GM18907 (cell line): ENCODE measurements at regions not wholly inside any gene's neighbourhood (a gene's known extent, or its start where the extent isn't known, plus 50 kb on each side); places are given as distances from the start of the nearest gene placed in this dataset.

ENCODE experiments used
- ATAC-seq: cut with Tn5 transposase; IDR thresholded peaks from one replicate; pipeline ENCODE4 v1.9.1; 2021; ENCODE audit warnings: mild to moderate bottlenecking, moderate library complexity; ENCODE audit not compliant: unreplicated experiment

- ATAC-seq = no peak
These were observed 298.7 kb downstream of the C4orf33 start for GRCh38 chr4:129394635-129395034.

DNA sequence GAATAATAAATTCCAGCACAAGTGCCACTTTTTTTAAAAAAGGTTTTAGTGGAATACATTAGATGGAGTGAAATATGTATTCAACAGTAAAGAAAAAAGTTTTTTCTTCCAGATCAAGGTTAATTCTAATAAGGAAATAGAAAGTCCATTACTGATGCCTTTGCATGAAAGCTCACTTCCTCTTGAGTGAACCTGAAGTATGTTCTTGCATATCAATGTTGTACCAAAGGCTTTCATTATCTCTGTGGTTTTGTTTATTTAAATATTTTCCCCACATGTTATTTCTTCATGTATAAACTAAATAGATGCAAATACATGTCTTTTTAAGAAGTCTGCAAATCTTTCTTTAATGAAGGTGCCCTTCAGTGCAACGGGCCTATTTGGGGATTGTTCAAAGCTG lies 307.9 kb downstream of the C4orf33 start:
- no peak for ATAC-seq

GRCh38 chr4:129410115-129410514 lies 314.2 kb downstream of the C4orf33 start:
- ATAC-seq = no peak

DNA sequence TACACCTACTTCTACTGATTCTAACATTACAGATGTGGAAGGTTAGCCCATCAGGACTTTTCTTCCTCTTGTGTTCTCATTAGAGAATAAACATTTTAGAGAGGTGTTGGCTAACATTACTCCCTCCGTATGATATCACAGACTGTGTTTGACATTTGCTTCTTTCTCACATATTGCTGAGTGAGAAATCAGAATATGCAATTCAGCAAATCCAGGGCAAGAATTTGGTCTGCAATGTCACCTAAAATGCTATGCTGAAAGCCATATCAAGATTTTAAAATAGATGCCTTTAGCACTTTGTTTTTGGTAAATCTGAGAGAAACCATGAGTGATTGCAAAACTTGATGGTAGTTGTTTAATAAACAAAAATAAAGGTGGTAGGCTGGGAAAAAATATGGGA lies 319.1 kb downstream of the C4orf33 start:
- no peak for ATAC-seq

- ATAC-seq = no peak
These were observed 324.7 kb downstream of the C4orf33 start for GRCh38 chr4:129420637-129421036.

- ATAC-seq = no peak
These were observed 326.3 kb downstream of the C4orf33 start for GRCh38 chr4:129422277-129422676.

GRCh38 chr4:129428454-129428853 lies 332.5 kb downstream of the C4orf33 start:
- no peak for ATAC-seq

GRCh38 chr4:129429581-129430320 lies 333.8 kb downstream of the C4orf33 start:
- no peak for ATAC-seq

GRCh38 chr4:129437347-129437746 lies 341.4 kb downstream of the C4orf33 start:
- no peak for ATAC-seq

DNA sequence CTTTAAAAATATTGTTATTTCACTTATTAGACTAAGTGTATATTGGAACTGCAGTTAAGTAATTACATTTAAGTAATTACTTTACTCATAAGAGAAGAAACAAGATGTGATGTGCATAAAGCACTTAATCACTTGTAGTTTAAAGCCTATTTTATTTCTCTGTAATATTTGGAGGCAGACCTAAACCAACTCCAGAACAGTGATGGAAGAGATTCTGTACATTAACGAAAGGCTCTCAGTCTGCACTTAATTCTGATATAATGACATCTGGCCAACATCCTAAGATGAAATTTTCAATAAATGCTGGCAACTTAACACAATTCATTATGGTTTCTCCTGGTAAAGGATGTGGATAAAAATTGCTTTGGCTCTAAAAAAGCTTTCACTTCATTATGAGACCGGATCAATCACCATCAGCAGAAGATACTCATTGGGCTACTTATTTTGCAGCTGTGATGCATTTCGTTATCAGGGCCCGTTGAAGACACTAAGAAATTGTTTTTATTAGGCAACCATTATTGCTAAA lies 342.6 kb downstream of the C4orf33 start:
- no peak for ATAC-seq

- ATAC-seq = no peak
These were observed 350.1 kb downstream of the C4orf33 start for GRCh38 chr4:129446074-129446473.

GRCh38 chr4:129453524-129454200 lies 357.7 kb downstream of the C4orf33 start:
- ATAC-seq = no peak

- ATAC-seq = no peak
These were observed 359.5 kb downstream of the C4orf33 start for GRCh38 chr4:129455482-129455881.

- ATAC-seq = no peak
These were observed 372.7 kb downstream of the C4orf33 start for GRCh38 chr4:129468624-129469023.

GRCh38 chr4:129474698-129475097 lies 378.7 kb downstream of the C4orf33 start:
- no peak for ATAC-seq

- ATAC-seq = no peak
These were observed 385.2 kb downstream of the C4orf33 start for GRCh38 chr4:129481107-129481506.

DNA sequence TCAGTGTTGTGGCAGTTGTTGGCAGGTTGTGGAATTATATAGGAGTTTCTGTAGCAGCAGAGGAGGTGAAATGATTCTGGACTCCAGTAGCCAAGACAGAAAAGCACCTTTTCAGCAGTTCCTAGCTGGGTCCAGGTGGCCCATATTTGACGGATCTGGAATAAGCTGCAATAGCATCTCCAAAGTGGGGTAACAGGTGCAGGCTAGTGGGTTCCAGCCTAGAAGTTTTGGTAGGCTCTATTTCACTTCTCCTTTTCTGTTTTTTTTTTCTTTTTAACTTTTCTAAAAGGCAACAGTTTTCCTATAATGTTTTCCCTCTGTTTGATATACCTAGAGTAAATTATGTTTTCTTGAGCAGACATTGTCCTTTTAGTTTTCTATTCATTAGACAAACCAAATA lies 392.5 kb downstream of the C4orf33 start:
- ATAC-seq = no peak

DNA sequence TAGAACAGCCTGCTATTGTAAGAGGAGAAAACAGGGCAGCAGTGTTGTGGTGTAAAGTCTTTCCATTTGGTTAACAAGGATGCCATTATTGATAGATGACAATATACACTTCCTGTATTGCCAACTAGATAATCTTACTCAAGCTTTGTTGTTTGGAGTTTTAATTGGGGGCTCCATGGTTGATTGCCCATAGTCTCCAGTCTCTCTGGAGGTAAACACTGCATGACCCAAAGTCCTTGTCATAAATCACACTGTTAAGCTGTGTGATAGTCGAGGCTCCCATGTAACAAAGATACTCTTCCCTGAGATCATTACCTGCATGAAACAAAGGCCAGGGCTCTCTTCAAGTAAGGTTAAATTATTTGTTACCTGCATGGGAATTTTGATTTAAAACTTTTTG lies 394.6 kb downstream of the C4orf33 start:
- ATAC-seq = no peak

DNA sequence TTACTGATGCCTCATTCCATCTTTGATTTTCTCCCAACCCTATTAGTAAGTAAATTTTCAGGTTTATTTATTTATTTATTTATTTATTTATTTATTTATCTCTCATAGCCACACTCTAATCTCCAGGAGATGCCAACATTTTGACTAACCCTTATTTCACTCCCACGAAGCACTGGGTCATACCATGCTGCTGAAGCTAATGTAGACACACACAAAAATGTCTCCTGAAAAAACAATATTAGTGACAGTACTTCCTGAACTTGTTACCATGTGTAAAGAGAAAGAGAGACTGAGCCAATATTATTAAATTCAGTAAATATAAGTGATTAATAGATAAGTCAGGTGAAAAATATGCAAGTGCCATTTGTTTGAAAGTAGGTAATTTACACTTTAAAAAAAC lies 402.7 kb downstream of the C4orf33 start:
- ATAC-seq = no peak

DNA sequence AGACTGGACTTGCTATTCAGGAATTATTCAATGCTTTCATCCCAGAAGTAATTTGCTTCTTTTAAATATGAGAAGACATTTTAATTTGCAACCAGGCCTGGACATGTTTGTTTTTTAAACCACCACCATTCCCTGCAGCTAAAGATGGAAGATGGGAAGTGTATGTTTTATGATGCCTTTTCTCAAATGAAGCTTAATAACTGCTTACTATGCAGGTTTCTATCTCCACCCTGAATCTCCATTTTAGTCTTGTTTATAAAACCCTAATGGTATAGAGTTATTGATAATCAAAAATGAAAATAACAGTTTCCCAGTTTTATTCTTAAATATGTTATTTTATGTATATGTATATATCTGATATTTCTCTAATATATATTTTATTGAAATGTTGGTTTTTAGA lies 418.9 kb downstream of the C4orf33 start:
- no peak for ATAC-seq

DNA sequence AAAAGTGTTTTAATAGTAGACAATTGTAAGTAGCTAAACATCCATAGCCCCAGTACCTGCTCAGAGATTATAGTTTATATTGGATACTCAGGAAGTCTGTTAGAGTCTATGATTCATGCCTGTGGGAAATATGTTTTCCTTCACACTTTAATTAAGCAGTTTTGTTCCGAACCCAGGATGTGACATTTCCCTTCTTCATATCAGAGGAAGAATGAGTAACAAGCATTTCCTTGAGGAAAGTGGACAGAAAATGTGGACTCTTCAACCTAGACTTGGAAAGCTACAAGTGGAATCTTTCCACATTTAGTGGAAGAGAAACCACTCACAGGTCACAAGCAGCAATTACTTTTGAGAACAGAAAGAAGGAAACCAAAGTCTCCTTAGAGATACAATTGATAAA lies 419.4 kb downstream of the C4orf33 start:
- no peak for ATAC-seq

GRCh38 chr4:129526812-129527211 lies 430.9 kb downstream of the C4orf33 start:
- no peak for ATAC-seq
